GM21447 (cell line): ENCODE measurements at regions not wholly inside any gene's neighbourhood (a gene's known extent, or its start where the extent isn't known, plus 50 kb on each side); places are given as distances from the start of the nearest gene placed in this dataset.
"Not testable (repeated sequence)": the region's sequence is repeated elsewhere in the genome, so short reads cannot be mapped to it uniquely, and the experiment has no call there.

Experiments
- ATAC-seq: cut with Tn5 transposase; IDR thresholded peaks from one replicate; pipeline ENCODE4 v1.9.1; 2021; ENCODE audit not compliant: unreplicated experiment

DNA sequence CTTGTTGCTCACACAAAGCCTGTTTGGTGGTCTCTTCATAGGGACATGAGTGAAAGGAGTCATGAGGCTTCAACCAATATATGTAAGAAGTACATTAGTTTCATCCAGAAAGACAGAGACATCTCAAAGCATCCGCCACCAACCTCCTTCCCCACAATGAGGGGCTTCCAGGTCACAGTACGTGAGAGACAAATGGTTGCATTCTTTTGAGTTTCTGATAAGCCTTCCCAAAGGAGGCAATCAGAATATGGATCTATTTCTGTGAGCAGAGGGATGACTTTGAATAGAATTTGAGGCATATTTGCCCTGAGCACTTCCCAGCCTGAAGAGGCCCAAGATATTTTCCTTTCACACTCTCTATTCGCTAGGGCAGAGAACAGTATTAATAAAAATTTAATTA is 931.1 kb downstream of the FAM181B start:
- ATAC-seq, result no peak

GRCh38 chr11:81792416-81792815 is 941.2 kb downstream of the FAM181B start:
- no peak for ATAC-seq

DNA sequence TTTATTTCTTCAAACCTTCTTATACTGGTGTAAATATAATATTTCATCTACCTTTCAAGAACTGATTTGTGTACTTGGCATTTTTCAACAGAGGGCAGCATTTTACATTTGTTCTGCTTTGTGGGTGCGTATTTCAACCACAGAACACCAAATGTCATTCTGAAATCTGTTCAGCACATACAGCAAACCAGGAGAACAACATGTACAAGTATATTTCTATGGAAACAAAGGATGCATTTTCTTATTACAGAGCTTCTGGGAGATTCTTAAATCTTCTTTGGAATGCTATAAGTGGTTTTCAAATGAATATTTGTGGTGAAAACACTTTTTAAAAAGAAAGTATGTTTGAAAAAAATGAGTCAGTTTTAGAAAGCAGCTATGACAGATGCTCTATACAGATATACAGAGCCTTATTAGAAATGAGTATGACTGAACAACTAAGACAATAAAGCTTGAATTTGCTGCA is 946.0 kb downstream of the FAM181B start:
- ATAC-seq, result no peak

- ATAC-seq, result no peak
Observed at GRCh38 chr11:81772166-81772565, 961.5 kb downstream of the FAM181B start.

DNA sequence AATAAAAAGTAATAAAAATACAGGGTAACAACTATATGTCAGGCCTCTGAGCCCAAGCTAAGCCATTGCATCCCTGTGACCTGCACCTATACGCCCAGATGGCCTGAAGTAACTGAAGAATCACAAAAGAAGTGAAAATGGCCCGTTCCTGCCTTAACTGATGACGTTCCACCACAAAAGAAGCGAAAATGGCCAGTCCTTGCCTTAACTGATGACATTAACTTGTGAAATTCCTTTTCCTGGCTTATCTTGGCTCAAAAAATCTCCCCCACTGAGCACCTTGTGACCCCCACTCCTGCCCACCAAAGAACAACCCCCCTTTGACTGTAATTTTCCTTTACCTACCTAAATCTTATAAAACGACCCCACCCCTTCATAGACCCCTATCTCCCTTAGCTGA is 963.8 kb downstream of the FAM181B start:
- ATAC-seq, result not testable (repeated sequence)

DNA sequence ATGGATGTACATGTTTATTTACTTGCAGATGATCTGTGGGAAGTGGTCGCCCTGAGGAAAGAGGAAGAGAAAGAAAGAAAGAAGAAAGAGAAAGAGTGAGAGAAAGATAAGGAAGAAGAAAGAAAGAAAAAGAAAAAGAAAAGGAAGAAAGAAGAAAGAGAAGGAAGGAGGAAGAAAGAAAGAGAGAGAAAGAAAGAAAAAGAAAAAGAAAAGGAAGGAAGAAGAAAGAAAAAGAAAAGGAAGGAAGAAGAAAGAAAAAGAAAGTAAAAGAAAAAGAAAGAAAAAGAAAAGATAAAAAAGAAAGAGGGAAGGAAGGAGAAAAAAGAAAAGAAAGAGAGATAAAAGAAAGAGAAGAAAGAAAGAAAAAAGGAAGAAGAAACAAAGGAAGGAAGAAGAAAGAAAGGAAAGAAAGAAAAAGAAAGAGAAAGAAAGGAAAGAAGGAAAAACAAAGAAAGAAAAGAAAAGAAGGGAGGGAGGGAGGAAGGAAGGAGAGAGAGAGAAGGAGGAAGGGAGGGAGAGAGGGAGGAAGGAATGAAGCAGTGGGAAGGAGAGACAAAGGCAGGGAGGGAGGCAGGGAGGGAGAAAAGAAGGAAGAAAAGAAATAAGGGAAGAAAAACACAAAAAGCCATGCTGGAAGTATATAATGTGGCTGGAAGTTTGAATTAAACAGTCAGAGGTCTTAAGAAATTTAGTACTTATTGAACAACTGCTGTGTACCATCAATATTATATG is 976.6 kb downstream of the FAM181B start:
- no peak for ATAC-seq

DNA sequence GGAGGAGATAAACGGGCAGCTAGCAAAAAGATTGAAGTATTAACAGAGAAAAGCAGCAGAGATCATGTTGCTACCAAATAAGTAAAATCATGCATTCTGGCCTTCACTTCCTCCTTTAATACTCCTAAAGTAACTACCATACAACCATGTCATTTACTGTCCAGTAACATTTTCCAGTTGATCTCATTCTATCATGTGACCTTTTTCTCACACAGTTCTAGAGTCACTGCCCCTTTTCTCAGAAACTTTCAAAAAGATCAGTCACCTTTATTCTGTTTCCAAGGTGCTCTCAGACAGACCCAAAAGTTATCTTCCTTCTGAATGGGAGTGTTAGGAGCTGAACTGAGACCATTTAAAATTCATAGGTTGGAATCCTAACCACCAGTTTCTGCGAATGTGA is 984.4 kb downstream of the FAM181B start:
- ATAC-seq, result no peak

DNA sequence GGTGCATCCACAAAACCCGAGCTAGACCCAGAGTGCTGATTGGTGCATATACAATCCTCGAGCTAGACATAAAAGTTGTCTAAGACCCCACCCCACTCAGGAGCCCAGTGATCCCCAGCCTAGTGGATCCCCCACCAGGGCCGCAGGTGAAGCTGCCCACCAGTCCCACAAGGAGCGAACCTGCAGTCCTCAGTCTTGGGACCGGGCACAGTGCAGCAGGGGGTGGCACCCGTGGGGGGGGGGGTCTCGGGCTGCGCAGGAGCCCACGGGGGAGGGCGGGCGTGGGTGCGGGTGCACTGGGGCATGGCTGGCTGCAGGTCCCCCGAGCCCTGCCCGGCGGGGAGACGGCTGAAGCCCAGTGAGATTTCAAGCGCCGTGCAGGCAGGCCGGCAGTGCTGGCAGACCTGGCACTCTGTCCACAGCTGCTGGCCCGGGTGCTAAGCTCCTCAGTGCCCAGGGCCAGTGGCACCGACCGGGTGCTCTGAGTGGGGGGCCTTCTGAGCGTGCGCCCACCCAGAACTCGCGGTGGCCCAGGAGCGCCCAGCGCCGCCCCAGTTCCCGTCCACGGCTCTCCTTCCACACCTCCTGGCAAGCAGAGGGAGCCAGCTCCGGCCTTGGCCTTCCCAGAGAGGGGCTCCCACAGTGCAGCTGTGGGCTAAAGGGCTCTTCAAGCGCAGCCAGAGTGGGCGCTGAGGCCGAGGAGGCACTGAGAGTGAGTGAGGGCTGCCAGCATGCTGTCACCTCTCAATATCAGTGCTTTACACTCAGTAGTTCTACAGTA is 989.1 kb downstream of the FAM181B start:
- no peak for ATAC-seq

DNA sequence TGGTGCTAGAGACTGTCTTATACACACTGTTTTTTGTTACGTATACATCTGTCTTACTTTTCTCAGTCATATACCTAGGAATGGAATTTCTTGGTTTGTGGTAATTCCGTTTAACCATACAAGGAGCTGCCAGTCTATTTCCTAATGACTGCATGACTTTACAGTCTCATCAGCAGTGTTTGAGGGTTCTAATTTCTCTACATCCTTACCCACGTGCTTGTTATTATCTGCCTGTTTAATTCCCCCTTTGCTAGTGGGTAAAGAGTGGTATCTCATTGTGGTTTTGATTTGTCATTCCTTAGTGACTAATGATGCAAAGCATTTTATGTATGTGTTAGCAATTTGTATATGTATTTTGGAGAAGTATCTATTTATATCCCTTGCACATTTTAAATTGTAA is 1008.0 kb downstream of the FAM181B start:
- ATAC-seq, result no peak

DNA sequence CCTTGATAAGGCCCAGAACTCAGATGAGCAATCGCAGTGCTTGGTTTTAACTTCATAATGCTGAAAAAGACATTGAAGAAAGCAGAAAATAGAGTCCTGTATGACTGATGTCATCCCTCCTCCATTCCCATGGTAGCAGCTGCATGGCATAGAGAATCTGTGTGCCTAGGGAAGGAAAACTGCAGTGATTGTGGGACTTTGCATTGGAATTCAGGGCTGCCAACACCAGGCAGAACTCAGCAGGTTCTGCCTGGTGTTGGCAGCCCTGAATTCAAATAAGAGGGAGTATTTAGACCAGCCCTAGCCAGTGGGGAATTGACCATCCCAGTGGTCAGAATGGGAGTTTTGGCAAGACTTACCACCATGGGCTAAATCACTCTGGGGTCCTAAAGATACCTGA is 1016.0 kb downstream of the FAM181B start:
- no peak for ATAC-seq

DNA sequence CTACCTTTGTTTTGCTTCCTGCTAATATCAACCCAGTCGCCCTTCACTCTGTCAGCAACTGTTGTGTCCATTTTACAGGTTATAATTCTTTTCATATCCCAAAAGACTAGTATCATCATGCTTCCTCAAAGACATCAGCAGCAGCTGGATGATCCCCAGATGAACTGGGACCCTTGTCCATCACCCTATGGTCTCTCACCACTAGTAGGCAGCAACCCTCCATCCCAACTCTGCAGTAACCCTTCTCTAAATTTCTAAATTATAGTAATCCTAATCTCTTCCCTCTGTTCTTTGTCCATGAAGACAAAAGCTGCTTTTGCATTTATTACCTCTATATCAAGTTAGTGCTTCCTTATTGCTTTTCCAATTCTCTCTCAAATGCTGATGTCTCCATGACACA is 1025.8 kb downstream of the FAM181B start:
- no peak for ATAC-seq

- ATAC-seq, result no peak
Observed at GRCh38 chr11:81705283-81705682, 1028.4 kb downstream of the FAM181B start.

DNA sequence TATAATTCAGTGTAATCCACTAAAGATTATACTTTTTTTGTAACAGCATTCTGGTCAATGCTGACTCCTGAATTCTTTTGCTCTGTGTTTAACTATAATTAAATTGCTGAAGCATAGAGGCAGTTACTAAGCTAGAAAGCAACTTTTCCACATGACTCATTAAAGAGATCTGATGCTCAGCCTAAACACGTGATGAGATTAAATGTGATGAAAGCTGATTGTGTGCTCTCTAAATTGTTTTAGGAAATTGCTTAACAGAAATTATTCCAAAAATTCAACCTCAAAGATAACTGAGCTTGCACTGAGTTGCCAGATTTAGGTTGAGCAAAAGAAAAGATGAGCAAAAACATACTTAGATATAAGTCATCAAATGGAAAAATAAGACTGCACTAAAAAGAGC is 1033.6 kb downstream of the FAM181B start:
- ATAC-seq, result no peak

DNA sequence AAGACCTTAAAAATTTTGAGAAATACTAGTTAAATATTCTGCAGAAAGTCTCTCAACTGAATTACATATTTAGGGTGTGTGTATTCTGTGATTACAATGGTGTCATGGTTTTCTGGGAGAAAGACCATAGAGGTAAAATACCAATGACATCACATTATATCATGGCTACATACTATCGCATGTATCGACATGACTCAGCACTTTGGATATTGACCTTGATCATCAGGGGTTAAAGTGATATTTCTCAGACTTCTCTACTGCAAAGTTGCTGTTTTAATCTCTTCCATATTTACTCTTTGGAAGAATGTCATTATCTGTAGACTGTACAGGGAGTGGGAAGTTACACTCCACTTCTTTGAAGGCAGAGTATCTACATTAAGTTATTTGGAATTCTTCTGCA is 1046.6 kb downstream of the FAM181B start:
- no peak for ATAC-seq

DNA sequence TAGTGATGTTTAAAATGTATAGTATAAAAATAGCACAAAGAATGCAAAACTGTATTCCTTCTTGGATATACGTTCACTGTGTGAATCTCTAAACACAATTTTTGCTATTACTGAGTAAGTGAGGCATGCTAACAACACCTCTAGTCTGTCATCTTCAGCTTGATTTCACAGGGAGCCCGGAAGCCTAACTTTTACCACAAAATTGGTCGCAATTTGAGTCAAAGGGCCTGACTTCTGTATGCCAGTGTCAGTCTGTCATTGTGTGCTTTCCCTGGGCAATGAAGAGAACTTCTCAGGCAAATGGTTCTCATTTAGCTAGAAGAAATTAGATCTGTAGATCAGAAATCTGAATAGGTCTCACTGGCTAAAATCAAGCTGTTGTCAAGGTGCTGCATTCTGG is 1059.5 kb downstream of the FAM181B start:
- no peak for ATAC-seq

DNA sequence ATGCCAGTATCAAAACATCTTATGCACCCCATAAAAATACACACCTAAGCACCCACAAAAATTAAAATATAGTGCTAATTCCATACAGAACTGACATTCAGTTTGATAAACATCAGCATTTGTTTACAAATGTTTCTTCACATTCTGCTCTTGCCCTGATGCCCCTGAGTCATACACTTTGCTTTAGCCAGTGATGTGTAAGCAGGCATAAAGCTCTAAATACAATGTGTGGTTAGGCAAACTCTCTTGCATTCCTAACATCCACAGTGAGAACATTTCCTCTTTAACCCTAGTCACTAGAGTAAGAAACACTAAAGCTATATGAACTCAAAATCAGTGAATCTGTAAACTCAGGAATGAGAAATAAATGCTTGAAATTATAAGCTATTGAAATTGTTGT is 1060.7 kb downstream of the FAM181B start:
- ATAC-seq, result no peak

- ATAC-seq, result no peak
Observed at GRCh38 chr11:81669935-81670543, 1063.6 kb downstream of the FAM181B start.

DNA sequence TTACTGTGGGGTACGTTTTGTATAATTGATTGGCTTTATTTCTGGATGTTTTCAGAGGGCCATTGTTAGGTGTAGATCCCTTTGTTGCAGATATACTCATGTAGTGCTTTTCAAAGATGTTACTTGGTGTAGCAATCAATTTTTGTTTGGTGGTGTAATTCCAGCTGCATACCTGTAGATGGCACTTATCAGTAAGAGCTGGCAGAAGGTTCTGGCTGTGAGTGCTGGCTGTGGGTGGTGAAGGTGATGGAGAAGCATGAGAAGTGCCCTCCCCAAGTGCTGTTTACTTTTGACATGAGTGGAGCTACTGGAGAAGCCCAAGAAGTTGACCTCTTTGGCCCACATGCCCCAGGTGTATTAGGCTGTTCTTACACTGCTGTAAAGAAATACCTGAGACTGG is 1074.9 kb downstream of the FAM181B start:
- ATAC-seq, result peak; percentile 66

- ATAC-seq, result no peak
Observed at GRCh38 chr11:81655351-81655750, 1078.3 kb downstream of the FAM181B start.

- ATAC-seq, result no peak
Observed at GRCh38 chr11:81647374-81647773, 1086.3 kb downstream of the FAM181B start.

GRCh38 chr11:81644239-81644840 is 1089.3 kb downstream of the FAM181B start:
- ATAC-seq, result peak; percentile 92

GRCh38 chr11:81634483-81634882 is 1099.2 kb downstream of the FAM181B start:
- no peak for ATAC-seq
